GM18511 (cell line): ENCODE measurements at regions not wholly inside any gene's neighbourhood (a gene's known extent, or its start where the extent isn't known, plus 50 kb on each side); places are given as distances from the start of the nearest gene placed in this dataset.

Source experiments
- ATAC-seq: cut with Tn5 transposase; IDR thresholded peaks from one replicate; pipeline ENCODE4 v1.9.1; 2021; ENCODE audit warnings: mild to moderate bottlenecking, moderate library complexity; ENCODE audit not compliant: unreplicated experiment

GRCh38 chr5:88144219-88145001, 124.2 kb downstream of the TMEM161B start:
- ATAC-seq: no peak

- ATAC-seq: no peak
Measured at GRCh38 chr5:88143693-88144218, 124.9 kb downstream of the TMEM161B start.

GRCh38 chr5:88142886-88143692, 125.6 kb downstream of the TMEM161B start:
- ATAC-seq: no peak

GRCh38 chr5:88142636-88142885, 126.1 kb downstream of the TMEM161B start:
- ATAC-seq: no peak

GRCh38 chr5:88140856-88141752, 127.5 kb downstream of the TMEM161B start:
- peak; percentile 97 for ATAC-seq

- ATAC-seq: no peak
Measured at GRCh38 chr5:88140396-88140855, 128.2 kb downstream of the TMEM161B start.

GRCh38 chr5:88130211-88130815, 138.3 kb downstream of the TMEM161B start:
- ATAC-seq: no peak

GRCh38 chr5:88128813-88129212, 139.8 kb downstream of the TMEM161B start:
- ATAC-seq: no peak

- no peak for ATAC-seq
Measured at GRCh38 chr5:88119535-88120125, 149.0 kb downstream of the TMEM161B start.

GRCh38 chr5:88118179-88118578, 150.5 kb downstream of the TMEM161B start:
- ATAC-seq: no peak

GRCh38 chr5:88117546-88117945, 151.1 kb downstream of the TMEM161B start:
- no peak for ATAC-seq

- ATAC-seq: no peak
Measured at GRCh38 chr5:88116396-88116795, 152.2 kb downstream of the TMEM161B start.

- ATAC-seq: no peak
Measured at GRCh38 chr5:88115211-88115610, 153.4 kb downstream of the TMEM161B start.

GRCh38 chr5:88113429-88113828, 155.2 kb downstream of the TMEM161B start:
- ATAC-seq: no peak

- no peak for ATAC-seq
Measured at GRCh38 chr5:88109818-88110217, 158.8 kb downstream of the TMEM161B start.

- no peak for ATAC-seq
Measured at GRCh38 chr5:88108490-88109279, 160.0 kb downstream of the TMEM161B start.

GRCh38 chr5:88094906-88095496, 173.6 kb downstream of the TMEM161B start:
- no peak for ATAC-seq

GRCh38 chr5:88094403-88094802, 174.2 kb downstream of the TMEM161B start:
- peak; percentile 18 for ATAC-seq

- peak; percentile 55 for ATAC-seq
Measured at GRCh38 chr5:88093765-88094164, 174.9 kb downstream of the TMEM161B start.
